AG09309 (cell line): ENCODE measurements at regions not wholly inside any gene's neighbourhood (a gene's known extent, or its start where the extent isn't known, plus 50 kb on each side); places are given as distances from the start of the nearest gene placed in this dataset.
"Not testable (repeated sequence)": the region's sequence is repeated elsewhere in the genome, so short reads cannot be mapped to it uniquely, and the experiment has no call there.

ENCODE experiments used
- DNase-seq: peaks from one replicate; pipeline ENCODE4 v3.0.0-alpha.2; 2010; ENCODE audit warnings: low read depth
- H3K4me3 ChIP-seq: 2 replicates; pipeline ENCODE4 v1.5.1; 2011; ENCODE audit warnings: mild to moderate bottlenecking, low read depth, low read length, moderate library complexity; ENCODE audit not compliant: control insufficient read depth
- CTCF ChIP-seq: IDR thresholded peaks from 2 replicates; pipeline ENCODE4 v1.5.1; 2011; ENCODE audit warnings: mild to moderate bottlenecking, low read depth, low read length, inconsistent platforms; ENCODE audit not compliant: insufficient read depth, control insufficient read depth; ENCODE audit errors: missing control alignments

GRCh38 chr1:166594646-166595045 lies 244.6 kb upstream of the POGK start:
- H3K4me3 ChIP-seq = no peak overlapping the region
- no peak for DNase-seq
- TF ChIP-seq CTCF = no peak

- no peak overlapping the region for H3K4me3 ChIP-seq
- DNase-seq = no peak
- no peak for TF ChIP-seq CTCF
Measured at GRCh38 chr1:166597516-166597915, 241.8 kb upstream of the POGK start.

- no peak for TF ChIP-seq CTCF
- H3K4me3 ChIP-seq = no peak overlapping the region
- no peak for DNase-seq
Measured at GRCh38 chr1:166600574-166600973, 238.7 kb upstream of the POGK start.

GRCh38 chr1:166601650-166602278 lies 237.5 kb upstream of the POGK start:
- DNase-seq = no peak
- H3K4me3 ChIP-seq = no peak overlapping the region
- TF ChIP-seq CTCF = no peak

- not testable (repeated sequence) for DNase-seq, H3K4me3 ChIP-seq
Measured at GRCh38 chr1:166602801-166603200, 236.5 kb upstream of the POGK start.

- TF ChIP-seq CTCF = no peak
- H3K4me3 ChIP-seq = no peak overlapping the region
- no peak for DNase-seq
Measured at GRCh38 chr1:166603296-166603695, 236.0 kb upstream of the POGK start.

- no peak for DNase-seq
- H3K4me3 ChIP-seq = no peak overlapping the region
- TF ChIP-seq CTCF = no peak
Measured at GRCh38 chr1:166605137-166605536, 234.1 kb upstream of the POGK start.
